ENCODE measurements at regions not wholly inside any gene's neighbourhood (a gene's known extent, or its start where the extent isn't known, plus 50 kb on each side); places are given as distances from the start of the nearest gene placed in this dataset.

DNA sequence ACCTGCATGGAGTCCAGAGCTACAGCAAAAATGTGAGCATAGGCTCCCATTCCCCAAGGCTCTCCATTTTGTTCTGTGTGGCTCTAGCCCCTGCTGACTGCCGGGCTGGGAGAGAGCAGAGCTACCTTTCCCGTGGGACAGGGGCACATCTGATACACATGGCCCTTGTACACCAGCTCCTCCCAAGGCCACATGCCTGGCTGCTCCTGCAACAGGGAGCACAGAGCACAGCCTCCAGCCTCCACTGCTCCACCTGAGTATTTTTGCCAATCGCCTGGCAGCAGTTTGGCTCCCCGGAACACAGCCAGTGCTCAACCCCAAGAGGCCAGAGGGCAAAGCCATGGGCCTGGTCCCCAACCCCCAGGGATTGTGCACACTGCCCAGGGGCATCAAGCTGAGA, 146.5 kb downstream of the CHD1L start (continued):
- TF ChIP-seq RELA (CRISPR knock-in tag; IDR thresholded peaks at IDR 0.05; ENCODE audit: borderline replicate concordance): no peak
- TF ChIP-seq CREM (CRISPR knock-in tag; IDR thresholded peaks at IDR 0.05): no peak
- TF ChIP-seq JAZF1 (CRISPR knock-in tag; IDR thresholded peaks at IDR 0.05): no peak

- Mint-ChIP-seq H3K36me3 (peaks cover 9% of the 10 kb centered on the region; the same call in 1 of the 2 replicates), H3K27ac (peak overlapping the region; percentile 61), H3K27me3 (ENCODE audit: low read depth) (no peaks in the 10 kb centered on the region; the same call in 1 of the 2 replicates), H3K4me1 (peaks cover 7% of the 10 kb centered on the region), H3K4me3 (no peak overlapping the region), H3K9me3 (peaks cover 13% of the 10 kb centered on the region)
- peak; percentile 95 for ATAC-seq
- ChIA-PET CTCF (interaction anchor here (0.6 to 3.6 kb wide), 30 partner anchors 9 to 503 kb away, joined by 3 to 68 read pairs (median 4); no protein-coding TSS in a partner anchor), POLR2A (interaction anchor here (0.6 kb wide), 1 partner anchor 14 kb away, joined by 3 read pairs; no protein-coding TSS in a partner anchor)
- no peak for DNase-seq (ENCODE audit: low spot score)
- no peak for TF ChIP-seq ZNF138 (CRISPR knock-in tag; conservative IDR thresholded peaks at IDR 0.05)
- TF ChIP-seq ZNF317 (CRISPR knock-in tag; IDR thresholded peaks at IDR 0.05; ENCODE audit: borderline replicate concordance, low read depth): no peak
- TF ChIP-seq ZNF416 (CRISPR knock-in tag; IDR thresholded peaks at IDR 0.05): no peak
- TF ChIP-seq, protein P1, sequence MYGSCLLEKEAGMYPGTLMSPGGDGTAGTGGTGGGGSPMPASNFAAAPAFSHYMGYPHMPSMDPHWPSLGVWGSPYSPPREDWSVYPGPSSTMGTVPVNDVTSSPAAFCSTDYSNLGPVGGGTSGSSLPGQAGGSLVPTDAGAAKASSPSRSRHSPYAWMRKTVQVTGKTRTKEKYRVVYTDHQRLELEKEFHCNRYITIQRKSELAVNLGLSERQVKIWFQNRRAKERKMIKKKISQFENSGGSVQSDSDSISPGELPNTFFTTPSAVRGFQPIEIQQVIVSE (CRISPR knock-in tag; IDR thresholded peaks at IDR 0.05; ENCODE audit: borderline replicate concordance): no peak
- TF ChIP-seq CTCF (IDR thresholded peaks at IDR 0.05): peak; percentile 60
Observed at GRCh38 chr1:147389532-147390184, 147.2 kb downstream of the CHD1L start.

- POLR2A ChIA-PET: interaction anchor here (0.6 kb wide), 1 partner anchor 14 kb away, joined by 3 read pairs; no protein-coding TSS in a partner anchor
- CTCF ChIA-PET: interaction anchor here (0.6 to 3.6 kb wide), 28 partner anchors 9 to 503 kb away, joined by 3 to 68 read pairs (median 4); no protein-coding TSS in a partner anchor
- TF ChIP-seq ATF1 (CRISPR knock-in tag; IDR thresholded peaks at IDR 0.05) (no peak), STAT6 (CRISPR knock-in tag; conservative IDR thresholded peaks at IDR 0.05; ENCODE audit: low read depth) (no peak), ZNF263 (CRISPR knock-in tag; IDR thresholded peaks at IDR 0.05; ENCODE audit: low read depth) (no peak), KAT7 (CRISPR knock-in tag; IDR thresholded peaks at IDR 0.05; ENCODE audit: borderline replicate concordance) (no peak), E2F4 (CRISPR knock-in tag; IDR thresholded peaks at IDR 0.05; ENCODE audit: borderline replicate concordance, low read depth) (no peak), CBFB (CRISPR knock-in tag; IDR thresholded peaks at IDR 0.05; ENCODE audit: low read depth) (no peak), ZNF138 (CRISPR knock-in tag; conservative IDR thresholded peaks at IDR 0.05) (no peak), NFE2L1 (CRISPR knock-in tag; IDR thresholded peaks at IDR 0.05) (no peak), ZSCAN18 (CRISPR knock-in tag; IDR thresholded peaks at IDR 0.05) (no peak), ZNF671 (CRISPR knock-in tag; IDR thresholded peaks at IDR 0.05) (no peak), FOXP1 (CRISPR knock-in tag; IDR thresholded peaks at IDR 0.05; ENCODE audit: borderline replicate concordance) (no peak)
- TF ChIP-seq, protein P2, sequence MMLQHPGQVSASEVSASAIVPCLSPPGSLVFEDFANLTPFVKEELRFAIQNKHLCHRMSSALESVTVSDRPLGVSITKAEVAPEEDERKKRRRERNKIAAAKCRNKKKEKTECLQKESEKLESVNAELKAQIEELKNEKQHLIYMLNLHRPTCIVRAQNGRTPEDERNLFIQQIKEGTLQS (CRISPR knock-in tag; conservative IDR thresholded peaks at IDR 0.05): no peak
- TF ChIP-seq, protein P3, sequence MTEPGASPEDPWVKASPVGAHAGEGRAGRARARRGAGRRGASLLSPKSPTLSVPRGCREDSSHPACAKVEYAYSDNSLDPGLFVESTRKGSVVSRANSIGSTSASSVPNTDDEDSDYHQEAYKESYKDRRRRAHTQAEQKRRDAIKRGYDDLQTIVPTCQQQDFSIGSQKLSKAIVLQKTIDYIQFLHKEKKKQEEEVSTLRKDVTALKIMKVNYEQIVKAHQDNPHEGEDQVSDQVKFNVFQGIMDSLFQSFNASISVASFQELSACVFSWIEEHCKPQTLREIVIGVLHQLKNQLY (CRISPR knock-in tag; IDR thresholded peaks at IDR 0.05): no peak
Observed at GRCh38 chr1:147390185-147390542, 147.7 kb downstream of the CHD1L start.

More at GRCh38 chr1:147390185-147390542, 147.7 kb downstream of the CHD1L start:
- Mint-ChIP-seq H3K4me1 (peaks cover 7% of the 10 kb centered on the region), H3K36me3 (peaks cover 9% of the 10 kb centered on the region; the same call in 1 of the 2 replicates), H3K9me3 (peaks cover 17% of the 10 kb centered on the region), H3K4me3 (no peak overlapping the region), H3K27ac (peak overlapping the region; percentile 61), H3K27me3 (ENCODE audit: low read depth) (no peaks in the 10 kb centered on the region; the same call in 1 of the 2 replicates)
- DNase-seq (ENCODE audit: low spot score): no peak
- no peak; the same call in 1 of the 2 replicates for ATAC-seq
